ENCODE measurements at regions not wholly inside any gene's neighbourhood (a gene's known extent, or its start where the extent isn't known, plus 50 kb on each side); places are given as distances from the start of the nearest gene placed in this dataset.

DNA sequence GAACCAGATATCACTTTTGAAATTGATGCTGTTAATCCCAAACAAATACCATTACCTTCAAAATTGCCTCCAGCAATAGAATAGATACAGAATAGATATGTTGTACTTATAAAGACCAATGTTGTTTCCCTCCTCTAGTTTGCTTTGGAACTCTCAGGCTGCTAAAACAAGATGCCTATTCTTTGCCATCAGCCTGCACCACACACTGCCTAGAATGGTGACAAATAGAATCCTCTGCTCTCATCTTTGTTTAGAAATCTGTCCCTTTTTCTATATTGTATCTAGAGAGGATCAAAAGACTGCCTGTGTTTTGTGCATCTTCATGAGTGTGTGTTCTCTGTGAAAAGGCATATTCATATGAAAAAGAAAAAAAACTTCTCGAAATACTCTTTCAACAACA is 349.2 kb upstream of the CCDC54 start:
- TF ChIP-seq POLR2AphosphoS5 (IDR thresholded peaks at IDR 0.05; ENCODE audit: low read depth, low read length) = no peak
- no peak for TF ChIP-seq PAX5 (IDR thresholded peaks at IDR 0.05; ENCODE audit: insufficient read depth, low read length, severe bottlenecking)
- no peak for TF ChIP-seq POLR2A (IDR thresholded peaks at IDR 0.05; ENCODE audit: low read depth, low read length)
- TF ChIP-seq TAF1 (IDR thresholded peaks at IDR 0.05; ENCODE audit: low read depth, low read length) = no peak
- no peak for TF ChIP-seq SPI1 (IDR thresholded peaks at IDR 0.05; ENCODE audit: low read depth, low read length)
- TF ChIP-seq POU2F2 (IDR thresholded peaks at IDR 0.05; ENCODE audit: low read depth, low read length) = no peak

All from GM12891 (cell line).